Posterior cingulate gyrus (tissue), 11 donors: ENCODE measurements at regions not wholly inside any gene's neighbourhood (a gene's known extent, or its start where the extent isn't known, plus 50 kb on each side); places are given as distances from the start of the nearest gene placed in this dataset.
A peak's percentile ranks its signal among the peaks of the same experiment; 100 is the strongest.
"Not testable (repeated sequence)": the region's sequence is repeated elsewhere in the genome, so short reads cannot be mapped to it uniquely, and the experiment has no call there.

Source experiments
- DNase-seq, 10 donors: peaks; one replicate each; pipeline versions ENCODE4 v3.0.0 to v3.0.0-alpha.2; 2020 to 2021; ENCODE audit warnings: mixed read lengths in 3 of 10
- intact Hi-C: fragments of 100-400 bp; cut with DNase I; formaldehyde crosslinking; loops from one replicate; pipeline ENCODE4 v1.15.1; 2023

DNA sequence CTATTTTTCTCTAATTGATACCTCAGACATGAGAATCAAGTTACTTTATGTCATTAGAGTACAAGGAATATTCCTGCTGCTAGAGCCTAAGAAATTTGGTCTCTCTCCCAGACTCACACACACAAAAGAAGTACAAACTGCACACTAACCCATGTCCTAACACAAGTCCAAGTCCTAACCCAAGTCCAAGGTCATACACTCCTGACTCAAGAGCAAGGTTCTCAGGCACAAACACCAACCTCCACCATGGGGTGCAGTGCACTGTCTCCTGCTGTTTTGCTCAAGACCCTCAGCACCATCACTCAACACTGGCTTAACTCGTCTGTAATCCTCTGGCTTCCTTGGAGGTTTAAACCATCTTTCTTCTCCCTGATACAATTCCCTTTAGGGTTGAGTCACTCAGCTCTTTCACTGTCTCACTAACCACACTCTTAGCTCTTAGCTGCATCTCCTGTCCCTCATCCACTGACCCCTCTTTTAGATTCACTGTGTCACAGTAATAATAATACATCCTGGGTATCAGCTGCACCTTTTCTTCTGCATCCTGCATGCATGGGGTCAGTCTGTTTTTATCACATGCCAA is 129.8 kb downstream of the BCL2L11 start:
- intact Hi-C loops: no loop called here
- no peak for DNase-seq

DNA sequence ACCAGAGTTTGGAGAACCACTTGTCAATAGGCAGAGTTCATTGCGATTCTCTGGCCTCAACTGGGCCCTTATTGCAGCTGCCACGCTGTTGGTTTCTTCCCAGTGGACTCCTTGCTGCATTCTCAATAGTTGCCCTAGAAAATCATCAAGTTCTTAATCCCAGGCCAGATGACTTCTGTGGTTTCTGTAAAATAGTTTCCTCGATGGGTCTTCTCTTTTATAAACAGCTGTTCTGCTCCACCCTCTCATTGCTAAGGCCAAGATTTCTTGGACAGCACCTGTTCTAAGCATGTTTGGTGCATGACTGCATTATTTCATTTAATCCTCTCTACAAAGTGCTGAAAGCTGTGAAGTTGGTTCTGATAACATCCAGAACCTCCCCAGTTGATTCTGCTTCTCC is 131.0 kb downstream of the BCL2L11 start:
- DNase-seq: no peak
- intact Hi-C loops: no loop called here

DNA sequence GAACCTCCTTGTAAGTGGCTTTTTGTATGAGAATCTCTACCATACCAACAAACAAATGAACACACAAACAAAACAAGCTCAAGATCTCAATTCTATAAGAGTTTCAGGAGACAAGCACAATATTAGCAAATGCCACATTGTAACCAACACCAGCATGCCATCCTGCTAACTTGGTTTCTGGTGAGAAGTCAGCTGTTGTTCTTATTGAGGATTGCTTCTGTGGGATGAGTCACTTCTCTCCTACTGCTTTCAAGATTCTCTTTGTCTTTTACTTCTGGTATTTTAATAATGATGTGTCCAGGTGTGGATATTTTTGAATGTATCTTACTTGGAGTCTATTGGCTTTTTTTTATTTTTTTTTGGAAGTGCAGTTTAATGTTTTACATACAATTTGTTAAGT is 131.7 kb downstream of the BCL2L11 start:
- DNase-seq: no peak
- intact Hi-C loops: no loop called here

DNA sequence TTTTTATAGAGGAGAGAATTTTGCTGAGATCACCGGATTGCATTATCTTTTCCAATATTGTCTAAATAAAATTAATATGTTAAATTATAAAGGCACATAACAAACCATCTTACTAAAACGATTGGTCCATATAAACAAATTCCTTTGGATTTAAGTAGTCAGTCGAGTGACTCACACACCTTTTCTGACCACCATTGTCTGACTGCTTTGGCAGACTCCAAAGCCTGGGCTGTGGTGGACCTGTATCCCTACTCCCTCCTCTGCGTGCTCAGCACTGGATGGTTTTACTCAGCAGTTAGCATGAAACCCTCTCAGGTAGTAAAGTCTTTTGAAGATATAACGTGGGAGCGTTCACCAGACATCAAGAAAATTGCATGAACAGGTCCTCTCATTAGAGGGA is 134.2 kb downstream of the BCL2L11 start:
- intact Hi-C loops, DNase-seq: not testable (repeated sequence)

DNA sequence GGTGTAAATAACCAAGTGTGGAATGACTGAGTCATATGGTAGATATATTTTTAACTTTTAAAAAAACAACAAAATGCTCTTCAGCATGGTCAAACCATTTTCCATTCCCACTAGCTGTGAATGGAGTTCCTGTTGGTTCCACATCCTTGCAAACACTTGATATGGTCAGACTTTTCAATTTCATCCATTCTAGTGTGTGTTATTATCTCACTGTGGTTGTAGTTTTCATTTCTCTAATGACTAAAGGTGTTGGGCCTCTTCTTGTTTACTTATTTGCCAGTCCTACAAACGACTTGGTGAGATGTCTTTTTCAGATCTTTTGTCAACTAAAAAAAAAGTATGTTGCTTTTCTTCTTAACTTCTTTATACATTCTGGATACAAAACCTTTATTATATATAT is 135.9 kb downstream of the BCL2L11 start:
- DNase-seq: not testable (repeated sequence)

DNA sequence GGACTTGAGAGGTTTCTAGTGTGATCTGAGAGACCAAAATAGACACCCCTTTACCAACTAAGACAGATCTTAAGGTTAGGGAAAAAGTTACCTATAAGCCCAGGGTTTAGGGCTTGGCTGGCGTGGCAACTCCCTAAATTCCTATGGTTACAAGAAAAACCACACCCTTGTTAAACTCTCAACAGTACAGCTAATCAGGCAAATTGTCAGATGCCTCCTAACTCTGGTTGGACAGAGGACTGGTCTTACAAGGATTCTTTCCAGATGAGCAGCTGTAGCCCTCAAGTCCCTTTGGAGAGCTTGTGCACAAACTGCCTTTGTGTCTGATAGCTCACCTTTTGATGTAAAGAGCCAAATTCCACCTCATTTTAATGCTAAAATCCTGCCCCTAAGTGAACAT is 136.9 kb downstream of the BCL2L11 start:
- intact Hi-C loops, DNase-seq: not testable (repeated sequence)

More for the DNA sequence above, 135.9 kb downstream of the BCL2L11 start:
- intact Hi-C loops: not testable (repeated sequence)

DNA sequence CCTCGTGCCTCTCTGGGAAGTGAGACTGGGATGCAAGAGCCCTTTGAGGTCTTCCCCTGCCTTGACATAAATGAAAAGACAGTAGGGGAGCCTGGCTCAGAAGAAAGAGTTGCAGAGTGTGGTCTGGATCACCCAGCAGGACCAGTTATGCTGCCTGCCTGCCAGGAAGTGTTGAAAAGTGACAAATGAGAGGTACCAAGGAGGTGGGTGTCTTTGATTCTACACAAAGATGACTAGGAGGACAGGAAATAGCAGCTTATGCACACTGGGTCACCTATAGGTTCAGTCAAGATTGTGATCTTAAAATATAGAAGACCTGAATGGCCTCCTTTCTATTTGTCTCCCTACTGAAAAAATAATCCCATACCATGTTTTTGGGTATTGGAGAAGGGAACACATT is 137.6 kb downstream of the BCL2L11 start:
- intact Hi-C loops, DNase-seq: not testable (repeated sequence)

DNA sequence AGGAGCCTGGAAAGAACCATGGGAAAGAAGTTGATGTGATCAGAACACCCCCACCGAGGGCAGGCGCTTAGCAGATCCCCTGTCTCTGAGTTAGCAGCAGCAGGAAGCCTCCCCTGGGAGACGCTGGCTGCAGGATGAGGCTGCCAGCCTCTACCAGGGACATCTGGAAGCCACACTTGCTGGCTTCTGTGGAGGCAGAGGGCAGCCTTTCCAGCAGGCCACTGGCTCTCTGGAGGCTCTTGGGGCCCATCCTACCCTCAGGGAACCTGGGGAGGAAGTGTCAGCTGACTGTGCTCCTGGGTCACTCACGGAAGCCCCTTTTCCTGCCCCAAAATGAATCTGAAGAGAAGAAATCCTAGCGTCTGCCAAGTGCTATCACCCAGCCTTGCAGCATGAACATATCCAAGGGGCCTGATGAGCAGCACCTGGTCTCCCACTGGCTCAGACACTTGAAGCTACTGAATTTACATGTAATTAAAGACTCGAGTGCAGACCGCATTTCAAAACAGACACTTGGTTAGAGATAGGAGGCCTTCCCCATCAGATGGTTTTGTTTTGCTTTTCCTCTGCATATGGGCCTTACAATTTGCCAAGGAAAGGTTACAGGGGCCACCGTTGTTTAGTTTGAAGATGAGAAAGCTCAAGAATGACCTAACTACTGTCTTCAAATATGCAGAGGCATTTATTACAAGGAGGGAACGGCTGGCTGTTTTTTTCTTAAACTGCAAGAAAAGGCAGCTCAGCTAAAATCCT is 142.1 kb downstream of the BCL2L11 start:
- DNase-seq, intact Hi-C loops: not testable (repeated sequence)

DNA sequence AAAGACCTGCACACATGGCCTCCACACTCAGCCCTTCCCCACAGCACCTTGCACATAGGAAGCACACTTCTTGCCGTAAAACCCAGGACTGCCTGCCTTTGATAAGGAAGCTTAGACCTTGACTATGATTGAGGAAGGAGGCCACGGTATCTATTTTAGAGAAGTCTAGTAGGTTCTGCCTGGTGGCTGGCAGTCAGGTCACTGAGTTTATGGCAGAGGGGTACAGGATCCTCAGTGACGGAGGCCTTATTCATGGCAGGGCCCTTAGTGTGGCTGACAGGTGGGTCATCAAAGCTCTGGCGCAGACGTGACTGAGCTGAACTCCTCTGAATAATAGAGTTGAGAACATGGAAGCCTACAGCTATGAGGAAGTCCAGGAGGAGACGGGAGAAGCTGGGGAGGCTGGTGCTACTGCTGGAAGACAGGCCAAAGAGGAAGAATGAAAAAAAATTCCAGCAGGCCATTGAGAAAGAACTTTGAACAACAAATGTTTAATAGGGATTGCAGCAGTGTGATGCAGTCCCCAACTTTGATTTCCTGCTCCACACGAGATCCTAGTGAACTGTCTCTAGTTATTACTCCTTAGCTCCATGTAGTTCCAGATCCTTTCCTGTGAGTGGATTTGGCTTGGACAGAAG is 142.8 kb downstream of the BCL2L11 start:
- DNase-seq, intact Hi-C loops: not testable (repeated sequence)

DNA sequence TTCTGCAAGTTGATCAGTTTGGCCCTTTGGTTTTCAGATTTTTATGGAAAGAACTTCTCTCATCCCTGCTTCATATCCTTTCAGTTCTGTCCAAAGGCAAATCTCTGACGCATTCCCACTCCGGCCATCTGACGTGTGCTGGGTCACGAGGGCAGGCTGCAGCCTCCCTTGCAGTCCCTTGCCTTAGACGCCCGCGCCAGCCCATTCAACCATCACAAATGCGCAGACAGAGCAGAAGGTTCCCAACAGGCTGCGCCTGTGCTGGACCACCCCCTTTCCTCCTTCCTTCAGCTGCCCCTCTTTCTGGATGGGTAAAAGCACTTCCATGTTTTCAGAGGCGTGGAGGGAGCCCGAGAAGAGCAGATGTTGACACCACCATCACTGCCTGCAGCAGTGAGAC is 144.2 kb downstream of the BCL2L11 start:
- peak in 1 of 10 donors; percentile 52 for DNase-seq
- intact Hi-C loops: not testable (repeated sequence)

DNA sequence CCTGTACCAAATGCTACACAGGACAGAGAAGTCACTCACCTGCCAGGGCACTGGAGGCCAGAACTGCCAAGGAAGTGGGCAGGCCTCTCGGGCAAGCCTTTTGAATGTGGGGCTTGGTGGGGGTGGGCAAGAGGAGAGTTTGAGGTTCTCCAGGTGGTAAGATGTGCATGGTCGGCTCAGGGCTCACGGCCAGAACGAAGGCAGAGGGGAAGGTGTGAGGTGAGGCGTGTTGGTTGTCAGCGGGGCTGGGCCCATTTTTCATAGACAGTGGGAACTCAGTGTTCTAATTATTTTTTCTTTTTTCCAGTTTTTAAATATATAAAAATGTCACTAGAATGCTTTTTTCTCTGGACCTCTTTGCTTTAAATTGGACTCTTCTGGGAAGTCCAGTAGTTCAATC is 145.8 kb downstream of the BCL2L11 start:
- DNase-seq, intact Hi-C loops: not testable (repeated sequence)

DNA sequence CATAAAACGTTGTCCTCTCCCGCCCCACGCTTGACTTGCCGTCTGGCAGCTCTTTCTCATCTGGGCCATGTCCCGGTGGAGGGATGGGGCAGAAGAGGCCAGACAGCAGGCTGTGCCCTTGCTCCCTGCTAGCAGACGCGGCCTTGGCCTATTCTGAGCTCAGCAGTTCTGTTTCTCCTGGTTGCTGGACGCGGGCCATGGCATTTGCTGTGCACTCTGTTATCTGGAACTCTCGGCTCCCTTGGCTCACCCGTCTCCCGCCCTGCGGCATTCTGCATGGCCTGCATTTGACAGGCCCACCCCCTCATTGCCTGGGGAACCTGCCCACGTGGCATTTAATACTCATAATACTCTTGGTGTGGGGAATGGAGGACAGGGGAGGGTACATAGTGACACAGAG is 146.3 kb downstream of the BCL2L11 start:
- DNase-seq: peak in 7 of 10 donors; percentile 11 to 85 (median 30)
- intact Hi-C loops: not testable (repeated sequence)

DNA sequence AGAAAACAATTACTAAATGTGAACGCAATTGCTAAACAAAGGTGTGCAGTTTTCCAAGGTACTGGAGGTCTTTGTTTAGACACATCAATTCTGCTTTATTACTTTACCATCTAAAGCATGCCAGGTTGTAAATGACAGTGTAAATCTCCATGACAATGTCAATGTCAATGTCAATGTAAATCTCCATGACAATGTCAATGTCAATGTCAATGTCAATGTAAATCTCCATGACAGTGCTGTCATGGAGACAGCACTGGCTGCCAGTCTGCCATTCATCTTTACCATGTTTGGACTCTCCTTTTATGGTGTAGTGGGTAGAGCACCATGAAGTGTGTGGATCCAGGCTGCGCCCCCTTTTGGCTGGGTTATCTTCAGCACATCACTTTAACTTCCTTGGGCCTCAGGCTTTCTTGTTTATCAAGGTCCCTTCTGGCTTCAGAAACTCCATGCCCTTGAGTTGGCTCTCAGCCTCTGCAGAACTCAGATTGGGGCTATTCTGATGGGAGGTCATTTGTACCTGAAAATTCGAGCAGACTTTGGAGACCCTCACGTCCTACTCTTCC is 149.1 kb downstream of the BCL2L11 start:
- intact Hi-C loops, DNase-seq: not testable (repeated sequence)

DNA sequence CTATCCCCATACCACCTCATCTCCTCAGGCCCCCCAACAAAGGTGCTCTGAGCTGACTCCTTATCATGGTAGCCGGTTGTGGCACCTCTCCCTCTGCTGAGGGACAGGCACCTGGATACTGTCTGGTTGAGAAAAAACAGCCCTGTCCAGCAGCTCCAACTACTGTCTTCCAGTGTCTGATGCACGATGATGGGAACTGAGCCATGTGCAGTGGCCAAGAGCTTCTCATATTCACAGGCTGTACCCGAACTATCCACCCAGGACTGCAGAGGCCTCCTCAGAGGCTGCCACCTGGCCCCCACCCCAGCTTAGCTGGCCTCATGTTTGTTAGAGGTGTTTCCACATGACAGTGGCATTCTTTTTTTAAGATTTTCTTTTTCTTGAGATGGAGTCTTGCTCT is 149.9 kb downstream of the BCL2L11 start:
- intact Hi-C loops, DNase-seq: not testable (repeated sequence)

DNA sequence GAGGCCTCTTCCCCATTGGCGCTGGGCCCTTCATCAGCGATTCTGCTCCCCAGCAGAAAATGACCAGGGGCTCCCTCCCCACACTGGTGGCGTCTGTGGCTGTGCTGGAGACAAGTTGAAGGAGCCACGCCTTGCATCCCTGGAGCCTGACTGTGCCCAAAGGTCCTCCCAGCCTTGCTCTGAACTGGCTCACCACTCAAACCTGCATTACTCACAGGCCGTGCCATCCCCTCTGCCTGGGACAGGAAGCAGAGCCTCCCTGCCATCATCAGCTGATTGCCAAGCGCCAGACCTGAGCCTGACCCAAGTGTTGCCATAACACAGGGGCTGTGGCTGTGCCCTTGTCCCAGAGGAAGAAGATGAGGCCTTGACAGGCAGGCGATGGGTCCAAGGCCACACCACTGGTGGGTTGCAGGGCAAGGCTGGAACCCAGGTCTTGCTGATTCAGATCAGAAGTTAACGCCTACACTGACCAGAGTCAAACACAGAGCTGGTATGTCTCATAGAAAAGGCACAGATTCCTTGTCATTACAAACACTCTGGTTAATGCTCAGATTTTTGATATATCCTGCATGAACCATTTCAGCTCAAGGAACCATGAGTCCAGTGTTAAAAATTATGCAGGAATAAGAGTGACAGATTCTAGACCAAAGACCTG is 151.1 kb downstream of the BCL2L11 start:
- intact Hi-C loops: not testable (repeated sequence)
- peak in 1 of 10 donors; percentile 44 for DNase-seq

DNA sequence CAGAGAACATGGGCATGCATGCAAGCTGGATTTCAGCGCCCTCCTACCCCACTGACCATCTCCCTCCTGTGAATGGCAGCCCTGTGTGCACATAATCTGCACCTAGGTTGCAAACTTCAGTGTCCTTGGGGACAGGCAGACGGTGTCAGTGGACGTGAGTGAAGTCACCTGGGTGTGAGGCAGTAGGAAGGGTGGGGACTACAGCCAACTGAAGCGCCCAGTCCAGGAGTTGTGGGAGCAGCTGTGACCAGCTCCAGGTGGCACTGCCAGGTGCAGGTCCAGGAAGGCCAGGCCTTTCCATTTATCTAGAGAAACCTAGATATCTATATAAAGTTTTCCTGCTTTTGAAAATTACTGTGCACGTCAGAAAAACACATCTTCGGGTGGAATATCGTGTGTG is 152.3 kb downstream of the BCL2L11 start:
- intact Hi-C loops, DNase-seq: not testable (repeated sequence)

DNA sequence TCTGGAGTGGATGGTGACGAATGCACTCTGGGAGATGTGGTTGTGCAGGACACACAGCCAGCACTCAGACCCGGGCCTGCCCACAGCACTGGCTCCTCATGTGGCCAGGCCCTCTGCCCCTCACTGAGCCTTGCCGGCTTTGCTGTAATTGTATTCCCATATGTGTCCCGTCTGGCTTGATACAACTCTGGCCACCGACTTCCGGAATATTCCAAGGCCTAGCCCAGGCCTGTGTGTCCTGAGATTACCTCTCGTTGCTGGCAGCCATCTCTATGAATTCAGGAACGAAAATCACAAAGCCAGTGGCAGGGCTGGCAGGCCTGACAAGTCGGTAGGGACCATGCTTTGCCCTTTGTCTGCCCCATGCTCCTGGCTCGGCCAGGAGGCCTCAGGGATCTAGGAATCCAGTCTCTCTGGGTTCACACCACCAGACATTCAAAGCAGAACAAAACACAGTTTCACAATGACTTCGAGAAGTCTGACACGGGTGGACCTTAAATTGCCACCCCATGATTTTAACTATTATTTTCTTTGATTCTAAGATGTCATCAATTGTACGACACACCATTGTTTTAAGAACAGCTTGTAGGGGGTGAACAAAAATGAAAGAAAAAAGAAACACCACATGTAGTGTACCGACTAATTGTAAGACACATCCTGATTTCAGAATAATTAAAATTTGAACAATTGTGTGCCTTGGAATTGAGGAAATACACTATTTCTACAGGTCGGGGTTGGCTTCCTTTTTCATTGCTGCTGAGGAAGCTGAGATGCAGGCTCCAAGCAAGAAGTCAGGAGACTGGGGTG is 154.5 kb downstream of the BCL2L11 start:
- DNase-seq: peak in 2 of 10 donors; percentile 13 to 70
- intact Hi-C loops: not testable (repeated sequence)

DNA sequence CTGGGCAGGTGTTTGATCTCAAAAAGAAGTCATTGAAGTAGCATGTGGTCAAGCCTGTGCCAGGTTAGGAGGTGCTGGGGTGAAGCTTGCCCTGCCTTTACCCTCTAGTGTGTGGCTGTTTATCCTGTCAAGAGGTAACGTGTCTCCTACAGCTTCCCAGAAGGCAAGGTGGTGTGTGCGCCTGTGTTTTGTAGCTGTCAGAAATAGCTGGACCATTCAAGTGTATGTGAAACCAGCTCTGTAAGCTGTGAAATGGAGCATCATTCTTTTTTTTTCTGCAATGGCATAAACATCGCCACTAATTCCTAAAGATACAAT is 155.1 kb downstream of the BCL2L11 start:
- DNase-seq, intact Hi-C loops: not testable (repeated sequence)

DNA sequence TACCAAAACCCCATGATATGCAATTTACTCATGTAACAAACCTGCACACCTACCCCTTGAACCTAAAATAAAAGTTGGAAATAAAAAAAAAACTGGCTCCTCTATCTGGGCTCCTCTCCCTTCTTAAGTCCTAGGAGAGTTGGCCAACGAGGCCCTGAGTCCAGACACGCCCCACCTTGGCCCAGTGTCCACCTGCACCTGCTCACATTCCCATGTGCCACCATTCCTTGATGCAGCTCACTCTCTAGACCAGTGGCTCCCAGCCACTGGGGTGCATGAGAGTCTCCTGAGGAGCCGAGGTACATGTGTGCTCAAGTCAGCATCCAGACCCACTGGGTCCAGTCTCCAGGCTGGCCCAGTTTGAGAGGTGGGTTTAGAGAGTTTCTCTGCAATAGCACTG is 157.4 kb downstream of the BCL2L11 start:
- DNase-seq, intact Hi-C loops: not testable (repeated sequence)

DNA sequence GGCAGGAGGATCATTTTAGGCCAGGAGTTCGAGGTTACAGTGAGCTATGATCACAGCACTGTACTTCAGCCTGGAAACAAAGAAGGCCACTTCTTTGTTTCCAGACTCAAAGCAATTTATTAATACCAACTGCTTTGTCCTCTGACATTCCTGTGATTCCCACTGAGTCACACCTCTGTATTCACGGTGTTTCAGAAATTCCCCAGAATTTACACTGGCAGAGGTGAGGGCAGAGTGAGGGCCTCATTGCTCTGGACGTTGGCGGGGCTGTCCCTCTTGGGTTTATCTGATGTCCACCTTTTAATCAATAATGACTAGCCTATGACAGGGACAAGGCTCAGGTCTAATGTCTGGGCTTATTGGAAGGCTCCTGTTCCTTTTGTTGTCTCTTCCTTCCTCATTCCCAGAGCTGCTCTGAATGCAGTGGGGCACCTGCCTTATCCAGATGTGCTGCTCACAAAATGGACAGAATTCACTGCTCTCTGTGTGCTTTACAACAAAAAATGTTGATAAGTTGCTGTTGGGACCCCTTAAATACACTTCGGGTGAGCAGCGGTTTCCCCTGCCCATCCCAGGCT is 160.1 kb downstream of the BCL2L11 start:
- intact Hi-C loops, DNase-seq: not testable (repeated sequence)
